Central memory CD4-positive, alpha-beta T cell (primary cell): ENCODE measurements at regions not wholly inside any gene's neighbourhood (a gene's known extent, or its start where the extent isn't known, plus 50 kb on each side); places are given as distances from the start of the nearest gene placed in this dataset.
"Not testable (repeated sequence)": the region's sequence is repeated elsewhere in the genome, so short reads cannot be mapped to it uniquely, and the experiment has no call there.

Source experiments
- DNase-seq: peaks from one replicate; pipeline ENCODE4 v3.0.0; 2022

DNA sequence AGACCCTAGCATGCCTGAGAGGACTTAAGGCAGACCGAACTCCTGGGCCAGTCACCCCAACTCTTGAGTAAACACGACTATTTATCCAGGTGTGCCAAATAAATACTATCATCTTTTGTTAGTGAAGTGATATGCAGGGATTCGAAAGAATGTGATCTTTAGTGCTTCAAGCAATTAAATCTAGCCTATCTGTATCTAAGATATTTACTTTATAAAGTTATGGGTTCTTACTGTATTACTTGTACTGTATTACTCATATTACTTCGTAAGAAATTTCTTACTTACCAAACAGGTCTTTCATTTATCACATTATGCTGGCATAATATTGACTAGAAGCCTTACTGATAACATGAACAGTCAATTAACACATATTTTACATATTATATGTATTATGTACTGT, 211.6 kb upstream of the NECTIN3 start:
- no peak for DNase-seq

DNA sequence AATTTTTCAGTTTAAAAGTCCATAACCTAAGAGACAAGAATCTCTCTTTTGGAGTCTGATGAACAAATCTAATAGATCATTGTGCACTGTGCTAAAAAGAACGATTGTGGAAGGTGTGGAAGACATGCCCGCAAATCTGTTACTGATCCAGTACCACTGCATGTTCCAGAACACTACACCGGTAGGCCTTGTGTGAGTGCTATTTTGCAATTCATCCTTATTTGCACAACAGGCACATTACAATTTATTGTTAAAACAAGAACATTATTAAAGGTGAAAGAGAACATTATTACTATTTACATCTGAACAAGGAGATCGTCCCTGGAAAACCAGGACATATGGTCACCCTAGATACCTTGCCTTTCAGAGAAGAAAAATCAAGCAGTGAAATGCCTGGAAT, 205.7 kb upstream of the NECTIN3 start:
- DNase-seq = no peak

DNA sequence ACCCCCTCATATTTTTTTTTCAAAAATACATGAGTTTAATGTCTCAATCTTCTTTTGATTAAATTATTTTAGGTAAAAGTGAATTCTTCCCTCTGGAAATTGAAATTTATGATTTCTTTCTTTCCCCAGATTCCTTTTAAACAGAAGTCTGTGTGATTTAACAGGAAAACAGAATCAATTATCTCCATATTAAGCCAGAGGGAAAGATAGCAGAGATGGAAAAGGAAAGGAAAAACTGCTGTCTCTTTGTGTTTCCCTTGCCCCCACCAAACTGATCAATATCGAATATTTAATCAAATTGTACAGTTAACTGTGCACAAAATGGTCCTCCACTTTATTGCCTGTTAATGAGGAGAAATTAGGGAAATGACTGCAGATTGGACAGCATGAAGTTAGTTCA, 203.5 kb upstream of the NECTIN3 start:
- DNase-seq = no peak

DNA sequence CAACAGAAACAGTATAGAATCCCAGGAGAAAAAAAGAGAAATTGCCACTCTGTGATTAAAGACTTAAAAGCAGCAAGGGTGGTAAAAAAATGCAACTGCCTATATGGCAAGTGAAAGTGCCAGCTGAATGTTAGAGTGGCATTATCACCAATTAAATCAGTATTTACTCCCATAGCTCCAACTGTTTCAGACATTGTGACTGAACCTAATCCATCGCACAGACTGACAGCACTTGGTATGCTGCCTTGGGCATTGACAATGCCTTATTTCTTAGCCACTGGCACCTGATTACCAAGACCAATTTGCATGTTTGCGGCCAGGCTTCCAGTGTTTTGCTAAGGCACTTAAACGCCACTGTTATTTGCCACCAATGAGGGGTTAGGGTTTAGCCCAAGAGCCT, 201.9 kb upstream of the NECTIN3 start:
- no peak for DNase-seq

DNA sequence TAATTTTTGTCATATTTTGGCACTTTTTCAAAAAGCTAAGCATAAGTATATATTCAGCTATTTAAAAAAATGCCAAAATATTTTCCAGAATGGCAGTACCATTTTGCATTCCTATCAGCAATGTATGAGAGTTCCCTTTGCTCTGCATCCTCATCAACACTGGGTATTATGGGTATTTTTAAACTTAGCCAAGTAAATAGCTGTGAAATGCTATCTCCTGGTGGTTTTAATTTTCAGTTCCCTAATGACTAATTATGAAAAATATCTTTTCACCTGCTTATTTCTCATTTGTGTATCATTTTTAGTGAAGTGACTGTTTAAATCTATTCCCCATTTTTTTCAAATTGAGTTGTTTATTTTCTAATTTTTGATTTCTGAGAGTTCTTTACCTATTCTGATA, 199.7 kb upstream of the NECTIN3 start:
- DNase-seq = no peak

DNA sequence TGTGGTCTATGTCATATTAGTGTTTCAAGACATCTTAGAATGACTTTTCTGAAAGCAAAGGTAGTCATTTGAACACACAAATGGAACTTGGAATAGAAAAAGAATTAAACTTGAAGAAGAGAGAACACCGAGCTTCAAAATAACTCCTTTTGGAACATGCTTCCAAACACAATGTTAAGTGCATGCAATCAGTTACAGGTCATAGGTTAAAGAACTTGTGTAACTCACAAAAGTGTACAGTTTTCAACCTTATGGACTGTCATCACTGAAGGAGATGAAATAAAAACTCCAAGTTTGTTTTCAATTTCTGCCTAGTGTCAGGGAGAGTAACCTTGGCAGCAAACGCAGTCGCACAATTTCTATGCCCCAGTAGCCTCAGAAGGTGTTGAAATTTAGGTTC, 192.9 kb upstream of the NECTIN3 start:
- DNase-seq = no peak

DNA sequence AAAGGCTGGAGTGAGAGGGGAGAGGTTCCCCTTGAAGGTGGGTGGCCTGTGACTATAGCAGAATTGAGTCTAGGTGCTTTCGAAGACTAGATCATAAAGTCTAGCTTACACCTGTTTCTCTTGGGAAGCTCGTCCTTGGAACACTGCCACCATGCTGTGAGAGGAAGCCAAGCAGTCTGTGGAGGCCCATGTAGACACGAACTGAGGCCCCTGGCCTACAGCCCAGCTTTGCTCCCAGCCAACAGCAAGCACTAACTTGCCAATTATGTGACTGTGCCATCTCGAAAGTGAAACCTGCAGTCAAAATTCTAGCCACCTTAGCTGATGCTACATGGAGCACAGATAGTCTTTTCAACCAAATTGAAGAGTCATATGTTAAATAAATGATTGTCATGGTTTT, 190.5 kb upstream of the NECTIN3 start:
- DNase-seq = no peak

DNA sequence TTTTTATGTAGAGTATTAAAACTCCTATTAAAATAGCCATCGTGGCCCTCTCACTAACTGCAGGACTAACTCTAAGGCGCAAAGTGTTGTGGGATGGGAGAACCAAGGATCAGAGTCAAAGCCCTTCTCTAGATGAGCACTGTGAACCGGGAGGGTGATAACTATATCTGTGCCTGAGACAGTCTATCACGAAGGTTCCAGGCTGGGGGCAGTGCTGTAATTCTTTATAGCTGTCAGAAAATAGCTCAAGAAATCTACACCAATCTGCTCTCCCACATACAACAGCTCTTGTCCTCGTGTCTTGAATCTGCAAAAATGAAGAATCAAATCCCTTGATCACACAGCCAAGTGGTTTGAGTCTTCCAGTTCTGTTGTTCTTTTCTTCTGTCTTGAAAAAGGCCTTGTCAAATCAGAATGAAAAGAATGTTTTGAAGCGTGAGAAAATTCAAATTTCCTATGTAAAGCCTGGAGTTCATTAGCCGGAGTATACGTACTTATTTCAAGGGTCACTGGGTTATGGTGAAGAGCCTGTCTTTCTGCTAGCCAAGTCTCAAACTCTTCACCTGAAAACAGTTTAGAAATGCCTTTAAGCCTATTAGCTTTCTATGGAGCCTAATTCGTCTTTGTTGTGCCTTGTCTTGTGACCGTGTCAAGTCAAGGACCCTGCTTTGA, 185.3 kb upstream of the NECTIN3 start:
- no peak for DNase-seq

DNA sequence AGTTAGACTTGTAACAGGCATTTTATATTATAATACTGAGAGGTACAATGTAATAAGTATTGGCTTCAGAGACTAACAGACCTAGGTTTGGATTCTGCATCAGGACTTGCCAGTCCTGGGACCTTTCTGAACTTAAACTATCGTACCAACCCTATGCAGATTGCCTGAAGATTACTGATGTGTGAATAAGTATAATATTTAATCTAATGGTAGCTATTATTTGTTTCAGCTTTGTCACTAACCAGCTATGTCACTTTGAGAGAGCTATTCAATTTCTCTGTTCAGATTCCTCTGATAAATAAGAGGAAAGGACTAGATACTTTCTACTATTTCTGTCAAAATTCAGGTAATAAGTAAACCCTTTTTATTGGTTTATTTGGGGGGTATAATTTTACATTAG, 184.4 kb upstream of the NECTIN3 start:
- DNase-seq = no peak

DNA sequence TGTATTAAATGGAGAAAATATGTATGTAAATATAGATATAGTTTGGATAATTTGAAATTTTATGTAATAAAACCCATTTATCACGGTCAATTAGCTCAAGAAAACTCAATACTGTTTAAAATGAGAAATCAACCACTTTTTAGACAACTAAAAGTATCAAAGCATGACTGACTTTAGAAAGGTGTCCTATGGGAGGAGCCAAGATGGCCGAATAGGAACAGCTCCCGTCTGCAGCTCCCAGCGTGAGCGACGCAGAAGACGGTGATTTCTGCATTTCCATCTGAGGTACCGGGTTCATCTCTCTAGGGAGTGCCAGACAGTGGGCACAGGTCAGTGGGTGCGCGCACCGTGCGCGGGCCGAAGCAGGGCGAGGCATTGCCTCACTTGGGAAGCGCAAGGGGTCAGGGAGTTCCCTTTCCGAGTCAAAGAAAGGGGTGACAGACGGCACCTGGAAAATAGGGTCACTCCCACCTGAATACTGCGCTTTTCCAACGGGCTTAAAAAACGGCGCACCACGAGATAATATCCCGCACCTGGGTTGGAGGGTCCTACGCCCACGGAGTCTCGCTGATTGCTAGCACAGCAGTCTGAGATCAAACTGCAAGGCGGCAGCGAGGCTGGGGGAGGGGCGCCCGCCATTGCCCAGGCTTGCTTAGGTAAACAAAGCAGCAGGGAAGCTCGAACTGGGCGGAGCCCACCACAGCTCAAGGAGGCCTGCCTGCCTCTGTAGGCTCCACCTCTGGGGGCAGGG, 182.8 kb upstream of the NECTIN3 start:
- DNase-seq = not testable (repeated sequence)

DNA sequence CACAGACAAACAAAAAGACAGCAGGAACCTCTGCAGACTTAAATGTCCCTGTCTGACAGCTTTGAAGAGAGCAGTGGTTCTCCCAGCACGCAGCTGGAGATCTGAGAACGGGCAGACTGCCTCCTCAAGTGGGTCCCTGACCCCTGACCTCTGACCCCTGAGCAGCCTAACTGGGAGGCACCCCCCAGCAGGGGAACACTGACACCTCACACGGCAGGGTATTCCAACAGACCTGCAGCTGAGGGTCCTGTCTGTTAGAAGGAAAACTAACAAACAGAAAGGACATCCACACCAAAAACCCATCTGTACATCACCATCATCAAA, 182.3 kb upstream of the NECTIN3 start:
- DNase-seq = not testable (repeated sequence)

DNA sequence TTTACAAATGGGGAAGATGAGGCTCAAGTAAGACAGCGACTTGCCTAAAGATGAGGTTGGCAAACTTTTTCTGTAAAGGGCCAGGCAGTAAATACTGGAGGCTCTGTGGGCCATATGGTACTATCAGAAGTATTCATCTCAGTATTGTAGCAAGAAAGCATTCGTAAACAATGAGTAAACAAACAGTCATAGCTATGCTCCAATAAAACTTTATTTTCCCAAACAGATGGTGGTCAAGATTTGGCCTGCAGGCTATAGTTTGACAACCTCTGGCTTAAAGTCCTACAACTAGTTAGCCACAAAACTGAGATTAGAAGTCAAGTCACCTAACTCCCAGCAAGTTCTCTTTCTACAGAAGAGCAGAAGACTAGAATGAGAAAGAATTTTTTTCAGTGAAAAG, 177.0 kb upstream of the NECTIN3 start:
- no peak for DNase-seq

DNA sequence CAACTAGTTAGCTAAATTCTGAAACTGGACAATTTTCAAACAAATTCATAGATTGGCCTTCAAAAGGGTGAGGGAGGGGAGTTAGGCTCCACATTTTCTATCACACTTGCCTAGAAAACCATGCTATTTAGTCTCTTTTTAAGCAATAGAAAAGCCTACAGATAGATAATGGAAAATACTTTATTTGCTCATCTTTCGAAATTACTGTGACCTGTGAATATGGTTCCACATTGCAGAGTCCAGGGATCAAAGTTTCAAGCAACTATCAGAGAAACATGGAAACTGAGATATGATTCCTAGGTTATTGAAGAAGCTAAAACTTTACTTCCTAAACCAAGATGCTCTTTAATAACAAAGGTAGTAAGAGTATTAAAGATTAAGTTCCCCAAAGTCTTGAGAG, 176.6 kb upstream of the NECTIN3 start:
- DNase-seq = no peak

DNA sequence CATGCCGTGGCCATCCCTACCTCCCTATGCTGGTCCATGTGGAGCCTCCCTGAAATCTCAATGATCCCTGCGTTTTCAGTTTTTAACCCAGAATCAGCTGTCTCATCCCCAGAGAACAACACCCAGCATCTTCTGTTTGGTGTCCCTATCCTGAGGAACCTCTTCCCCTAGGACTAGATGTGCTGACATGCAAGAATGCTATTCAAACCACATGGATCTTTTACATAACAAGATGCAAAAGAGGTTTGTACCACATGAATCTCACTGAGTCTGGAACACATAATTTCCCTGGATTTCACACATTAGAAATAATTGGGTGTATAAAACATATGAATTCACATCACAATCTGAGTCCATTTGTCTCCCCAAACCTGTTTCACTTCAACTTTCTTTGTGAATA, 174.6 kb upstream of the NECTIN3 start:
- DNase-seq = no peak

DNA sequence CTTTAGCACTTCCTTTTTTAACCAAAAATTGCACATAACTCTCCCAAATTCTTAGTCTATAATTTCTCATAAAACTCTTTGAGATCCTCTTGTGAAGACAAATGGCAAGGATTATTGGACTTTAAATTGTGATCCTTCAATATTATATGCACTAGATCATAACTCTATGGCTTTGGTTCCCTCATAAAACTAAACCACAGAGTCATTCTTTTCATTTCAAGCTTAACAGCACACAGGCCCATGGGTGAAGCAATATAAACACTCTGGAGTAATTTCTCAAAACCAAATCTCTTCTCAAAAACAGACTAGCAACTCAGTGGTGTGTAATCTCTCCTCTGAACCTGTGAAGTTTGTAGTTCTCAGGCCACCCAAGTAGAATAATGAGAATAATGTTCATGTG, 171.0 kb upstream of the NECTIN3 start:
- DNase-seq = no peak

DNA sequence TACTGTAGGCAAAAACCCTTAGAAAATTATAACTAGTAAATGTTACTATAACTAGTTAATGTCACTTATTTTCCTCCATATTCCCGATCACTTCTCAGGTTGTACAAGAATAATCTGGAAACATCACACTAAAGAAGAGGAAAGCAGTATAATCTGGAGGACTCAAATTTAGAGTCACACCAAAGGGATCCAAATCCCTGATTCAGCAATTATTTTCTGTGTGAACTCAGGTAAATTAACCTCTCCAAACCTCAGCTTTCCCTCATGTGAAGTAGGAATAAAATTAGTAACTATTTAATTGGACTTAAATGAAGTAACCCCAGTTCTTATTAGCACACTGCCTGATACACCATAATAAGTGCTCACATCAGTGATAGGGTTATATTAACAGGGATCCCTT, 170.1 kb upstream of the NECTIN3 start:
- no peak for DNase-seq

DNA sequence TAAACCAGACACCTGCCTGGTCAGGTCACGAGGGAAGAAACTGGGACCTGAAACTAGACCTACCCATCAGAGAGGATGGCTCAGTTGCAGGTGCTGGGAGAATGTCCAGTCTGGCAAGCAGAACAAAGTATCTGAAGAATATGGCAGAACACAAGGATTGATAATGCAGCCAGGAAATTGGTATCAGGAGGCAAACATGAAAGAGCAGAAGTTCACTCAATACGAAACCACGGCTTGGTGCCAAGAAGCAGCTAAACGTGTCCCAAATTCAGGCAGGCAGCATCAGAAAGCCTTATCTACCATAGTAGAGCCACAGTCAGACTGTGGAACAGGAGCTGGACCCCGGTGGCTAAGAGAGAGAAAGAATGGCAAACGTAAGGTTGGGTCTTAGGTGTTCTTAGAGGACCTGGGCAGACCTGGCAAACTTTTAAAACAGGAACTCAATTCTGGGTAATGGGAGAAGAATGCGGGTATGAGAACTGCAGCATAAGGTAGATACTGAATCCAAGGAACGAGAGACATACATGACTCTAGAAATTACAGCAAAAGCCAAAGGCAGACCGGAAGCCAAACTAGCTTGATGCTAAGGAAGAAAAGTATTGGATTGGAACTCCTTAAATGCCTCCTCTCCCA, 169.0 kb upstream of the NECTIN3 start:
- DNase-seq = no peak

DNA sequence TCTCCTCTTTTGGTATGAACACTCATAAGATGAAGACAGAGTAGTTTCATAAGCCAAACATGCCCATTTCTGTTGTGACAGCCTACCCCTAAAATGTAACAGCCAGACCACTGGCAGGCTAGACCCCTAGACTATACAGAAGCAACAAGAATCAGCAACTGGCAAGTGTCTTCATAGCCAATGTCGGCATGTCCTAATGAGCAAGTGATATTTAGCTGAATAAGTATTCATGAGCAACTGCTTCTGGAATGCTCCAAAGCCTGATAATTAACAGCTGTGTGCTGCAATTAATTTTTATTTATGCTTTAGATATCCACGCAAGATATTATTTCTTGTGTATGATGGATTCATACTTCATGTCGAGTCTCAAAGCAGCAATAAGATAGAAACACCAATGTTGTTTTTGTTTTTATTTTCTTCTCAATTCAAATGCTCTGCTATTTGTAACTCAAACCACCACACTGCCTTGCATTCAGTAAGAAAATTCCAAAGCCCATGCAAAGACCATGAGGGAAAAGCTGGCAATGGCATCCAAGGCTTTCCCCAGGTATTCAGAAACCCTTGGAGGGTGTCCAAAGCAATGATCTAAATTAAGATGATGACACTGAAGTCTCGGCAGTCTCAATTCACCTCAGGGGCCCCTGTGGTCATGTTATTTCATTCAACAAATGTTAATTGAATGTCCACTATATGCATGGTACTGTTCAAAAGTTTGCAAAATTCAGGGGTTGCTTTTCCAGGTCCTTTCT, 167.7 kb upstream of the NECTIN3 start:
- no peak for DNase-seq

DNA sequence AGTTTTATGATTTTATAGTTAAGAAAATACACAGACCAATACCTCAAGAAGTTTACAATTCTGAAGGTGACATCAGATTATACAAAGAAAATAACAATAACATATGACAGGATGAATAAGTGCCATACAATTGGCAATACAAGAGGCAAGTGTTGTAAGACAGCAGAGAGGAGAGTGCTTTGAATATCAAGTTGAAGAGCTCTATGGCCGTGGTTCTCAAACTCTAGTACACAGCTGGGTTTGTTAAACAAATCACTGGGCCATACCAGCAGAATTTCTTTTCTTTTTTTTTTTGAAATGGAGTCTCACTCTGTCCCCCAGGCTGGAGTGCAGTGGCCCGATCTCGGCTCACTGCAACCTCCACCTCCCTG, 167.1 kb upstream of the NECTIN3 start:
- DNase-seq = no peak

DNA sequence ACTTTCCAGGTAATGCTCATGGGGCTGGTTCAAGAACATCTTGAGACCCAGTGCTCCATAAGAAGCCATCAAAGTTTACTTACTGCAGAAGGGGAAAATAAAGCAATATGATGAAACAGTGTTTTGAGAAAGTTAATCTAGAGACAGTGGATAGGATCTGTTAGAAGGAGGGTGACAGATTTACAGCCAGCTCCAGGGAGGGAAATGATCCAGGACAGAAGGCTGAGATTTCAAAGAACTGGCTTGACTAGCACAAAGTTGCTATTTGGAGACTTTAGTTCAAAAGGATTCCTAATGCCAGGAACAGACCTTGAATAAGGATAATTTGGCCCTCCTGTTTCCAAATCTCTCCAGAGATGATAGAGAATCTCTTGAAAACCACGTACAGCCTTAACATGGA, 166.5 kb upstream of the NECTIN3 start:
- DNase-seq = no peak

DNA sequence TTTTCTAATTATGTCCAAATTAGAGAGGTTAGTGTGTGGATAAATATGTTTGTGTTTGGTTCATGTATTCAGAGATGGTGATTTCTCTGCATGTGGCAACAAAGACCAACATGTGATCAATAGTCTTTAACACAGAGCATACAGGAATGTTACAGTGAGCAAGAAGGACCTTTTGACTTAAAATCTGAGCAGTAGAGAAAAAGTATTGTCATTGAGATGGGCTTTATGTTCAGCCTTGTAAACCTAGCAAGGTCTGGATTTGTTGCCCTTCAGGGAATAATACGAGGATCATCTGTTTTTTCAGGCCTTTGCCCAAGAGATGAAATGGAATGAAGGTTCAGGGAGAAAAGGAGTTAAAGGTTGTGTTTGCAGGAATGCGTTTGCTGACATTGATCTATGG, 161.8 kb upstream of the NECTIN3 start:
- DNase-seq = no peak

DNA sequence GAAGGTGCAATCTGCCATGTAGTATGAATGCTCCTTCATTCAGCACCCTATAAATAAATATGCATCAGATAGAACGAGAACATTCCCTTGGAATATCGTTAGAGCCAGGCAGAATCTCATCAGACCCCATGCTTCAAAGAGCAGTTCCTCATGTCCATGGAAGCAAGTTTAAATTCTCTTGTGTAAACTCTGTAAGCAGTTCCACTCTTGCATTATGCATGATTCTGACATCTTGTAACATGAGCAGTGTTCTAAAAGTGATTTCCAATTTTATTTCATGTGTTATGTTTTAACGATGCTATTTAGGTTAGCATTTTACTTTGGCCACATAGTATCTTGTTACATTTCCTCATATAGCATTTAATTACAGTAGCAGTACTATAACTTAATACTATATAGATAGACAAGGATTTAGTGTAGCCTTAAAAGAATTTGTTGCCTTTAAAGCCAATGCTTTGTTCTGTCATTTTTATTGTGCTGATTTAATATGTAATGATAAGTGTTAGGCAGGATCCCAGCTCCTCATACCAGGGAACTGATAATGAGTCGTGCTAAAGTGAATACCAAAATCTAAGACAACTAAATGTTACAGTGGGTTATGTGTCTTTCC, 161.2 kb upstream of the NECTIN3 start:
- no peak for DNase-seq

DNA sequence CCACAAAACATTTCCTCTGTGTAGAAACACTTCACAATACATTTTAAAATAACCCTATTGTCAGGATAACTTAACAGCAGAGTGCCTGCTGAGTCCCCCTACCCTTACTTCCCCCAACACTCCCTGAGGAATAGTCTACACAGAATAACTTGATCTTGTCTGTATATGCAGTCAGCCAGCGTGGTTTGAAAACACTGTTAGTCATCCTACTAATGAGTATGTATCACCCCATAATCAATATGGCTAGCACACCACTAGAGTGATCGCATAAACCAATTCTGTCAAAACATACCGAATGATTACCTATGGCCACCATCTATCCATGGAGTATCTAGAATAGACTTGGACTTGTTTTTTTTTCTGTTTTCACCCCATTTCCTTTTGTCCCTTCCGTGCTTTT, 152.7 kb upstream of the NECTIN3 start:
- DNase-seq = no peak
